Choroid plexus epithelial cell (primary cell): ENCODE measurements at regions not wholly inside any gene's neighbourhood (a gene's known extent, or its start where the extent isn't known, plus 50 kb on each side); places are given as distances from the start of the nearest gene placed in this dataset.
"Not testable (repeated sequence)": the region's sequence is repeated elsewhere in the genome, so short reads cannot be mapped to it uniquely, and the experiment has no call there.

Experiments used
- DNase-seq: peaks from one replicate; pipeline ENCODE4 v3.0.0-alpha.2; 2010; ENCODE audit warnings: low read depth
- H3K4me3 ChIP-seq: 2 replicates; pipeline ENCODE4 v1.5.1; 2011; ENCODE audit warnings: low read depth, mild to moderate bottlenecking, control low read depth, low read length, moderate library complexity
- CTCF ChIP-seq: conservative IDR thresholded peaks from 2 replicates; pipeline ENCODE4 v1.5.1; 2011; ENCODE audit warnings: low read depth, mild to moderate bottlenecking, control low read depth, inconsistent platforms, low read length, moderate library complexity

GRCh38 chr5:158593925-158594324 is 505.8 kb downstream of the EBF1 start:
- H3K4me3 ChIP-seq = no peak overlapping the region
- no peak for DNase-seq
- TF ChIP-seq CTCF = no peak

- no peak for TF ChIP-seq CTCF
- H3K4me3 ChIP-seq = no peak overlapping the region
- DNase-seq = peak; percentile 81
Measured at GRCh38 chr5:158591301-158591863, 508.3 kb downstream of the EBF1 start.

GRCh38 chr5:158590746-158591300 is 508.9 kb downstream of the EBF1 start:
- no peak overlapping the region for H3K4me3 ChIP-seq
- DNase-seq = no peak
- no peak for TF ChIP-seq CTCF

- H3K4me3 ChIP-seq = no peak overlapping the region
- no peak for TF ChIP-seq CTCF
- DNase-seq = peak; percentile 51
Measured at GRCh38 chr5:158589939-158590338, 509.8 kb downstream of the EBF1 start.

GRCh38 chr5:158588617-158589016 is 511.1 kb downstream of the EBF1 start:
- no peak for DNase-seq
- no peak for TF ChIP-seq CTCF
- no peak overlapping the region for H3K4me3 ChIP-seq

- no peak for TF ChIP-seq CTCF
- DNase-seq = no peak
- H3K4me3 ChIP-seq = no peak overlapping the region
Measured at GRCh38 chr5:158586054-158586453, 513.7 kb downstream of the EBF1 start.

GRCh38 chr5:158582669-158583068 is 517.0 kb downstream of the EBF1 start:
- not testable (repeated sequence) for DNase-seq, H3K4me3 ChIP-seq

GRCh38 chr5:158573829-158574228 is 525.9 kb downstream of the EBF1 start:
- no peak for DNase-seq
- no peak for TF ChIP-seq CTCF

More at GRCh38 chr5:158573829-158574228, 525.9 kb downstream of the EBF1 start:
- H3K4me3 ChIP-seq = no peak overlapping the region
